ENCODE measurements at regions not wholly inside any gene's neighbourhood (a gene's known extent, or its start where the extent isn't known, plus 50 kb on each side); places are given as distances from the start of the nearest gene placed in this dataset.
"Not testable (repeated sequence)": the region's sequence is repeated elsewhere in the genome, so short reads cannot be mapped to it uniquely, and the experiment has no call there.

DNA sequence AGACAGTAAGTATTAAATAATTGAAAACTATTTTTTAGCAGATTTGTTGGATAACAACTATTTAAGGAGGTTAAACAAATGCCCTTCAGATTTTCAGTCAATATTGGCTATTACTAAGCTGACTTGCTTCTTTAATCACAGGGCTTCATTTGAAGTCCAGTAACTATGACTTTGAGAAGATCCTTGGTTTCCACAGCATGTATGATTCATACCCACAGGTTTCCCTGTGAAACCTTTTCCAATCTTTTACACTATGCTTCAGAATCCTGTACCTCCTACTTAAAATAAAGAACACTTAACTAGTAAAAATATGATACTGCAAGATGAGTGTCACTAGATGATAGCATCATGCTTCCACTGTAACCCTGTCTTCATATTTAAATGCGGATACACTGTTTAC lies 211.9 kb downstream of the SPATA31A1 start:
- DNase-seq = not testable (repeated sequence)

DNA sequence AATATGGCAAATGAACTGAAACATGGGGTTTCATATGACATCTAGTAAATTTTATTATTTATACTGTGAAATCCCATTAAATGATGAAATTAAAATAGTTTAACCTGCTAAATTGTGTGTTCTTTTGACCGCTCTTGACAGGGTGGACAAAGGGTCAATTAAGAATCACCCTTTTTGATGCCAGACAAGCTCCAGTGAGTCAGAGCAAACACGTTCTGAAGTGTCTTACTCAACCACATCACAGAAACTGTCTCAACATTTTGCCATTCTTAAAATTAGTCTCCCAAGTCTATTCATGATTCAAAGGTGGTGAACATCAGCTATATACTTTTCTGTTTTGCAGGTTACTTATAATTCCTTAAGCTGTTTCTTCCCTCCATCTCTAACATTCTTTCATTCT lies 213.4 kb downstream of the SPATA31A1 start:
- not testable (repeated sequence) for DNase-seq

DNA sequence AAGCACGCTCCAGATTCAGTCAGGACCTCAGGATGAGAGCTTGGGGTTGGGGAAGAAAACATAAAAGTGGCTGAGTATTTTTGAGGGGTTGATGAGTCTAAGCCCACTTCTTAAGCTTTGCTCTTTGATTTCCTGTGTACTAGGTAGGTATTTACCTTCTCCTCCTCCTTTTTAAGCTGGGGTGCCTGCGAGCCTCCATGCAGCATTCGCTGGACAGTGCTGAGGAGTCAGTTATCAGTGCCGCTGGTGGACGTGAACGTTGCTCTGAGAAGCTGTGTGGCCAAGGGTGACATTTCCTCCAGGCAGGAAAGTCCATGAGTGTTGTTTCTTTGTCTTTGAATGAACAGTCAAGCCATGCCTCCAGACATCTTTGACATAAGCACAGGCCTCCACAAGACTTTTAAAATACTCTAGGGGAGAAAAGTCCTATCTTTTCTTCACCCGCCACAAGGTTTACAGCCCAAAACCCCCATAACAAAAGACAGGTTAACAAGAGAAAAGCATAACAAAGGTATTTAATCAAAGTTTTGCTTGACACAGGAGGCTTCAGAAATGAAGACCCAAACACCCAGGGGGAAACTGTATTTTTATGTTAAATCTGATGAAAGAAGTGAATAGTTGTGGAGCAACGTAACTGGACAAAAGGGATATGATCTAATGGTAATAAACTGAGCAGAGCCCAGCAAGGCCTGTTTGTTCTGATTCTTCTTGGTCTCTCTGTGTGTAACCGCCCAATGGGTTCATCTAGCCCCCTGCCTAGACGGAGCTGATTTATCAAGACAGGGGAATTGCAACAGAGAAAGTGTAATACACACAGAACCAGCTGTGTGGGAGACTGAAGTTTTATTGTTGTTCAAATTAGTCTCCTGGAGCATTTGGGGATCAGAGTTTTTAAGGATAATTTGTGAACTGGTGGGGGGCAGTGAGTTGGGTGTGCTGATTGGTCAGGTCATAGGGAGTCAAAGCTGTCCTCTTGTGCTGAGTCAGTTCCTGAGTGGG lies 217.9 kb downstream of the SPATA31A1 start:
- DNase-seq = not testable (repeated sequence)

DNA sequence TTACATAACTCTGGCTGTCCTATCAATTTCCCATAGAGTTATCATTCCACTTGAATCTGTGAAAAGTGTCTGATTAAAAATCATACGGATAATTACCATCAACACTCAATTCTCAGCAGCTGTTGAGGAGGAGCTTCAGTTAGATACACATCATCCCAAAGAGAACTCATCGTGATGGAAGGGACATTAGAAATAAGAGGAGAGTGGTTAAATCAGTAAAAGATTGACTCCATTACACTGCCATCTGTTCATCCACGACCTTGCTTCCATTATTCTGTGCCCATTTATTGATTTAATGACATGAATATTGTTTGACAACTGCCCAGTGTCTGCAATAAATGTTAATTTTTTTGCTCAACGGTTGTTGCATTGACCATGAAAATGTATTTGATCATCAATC lies 223.5 kb downstream of the SPATA31A1 start:
- not testable (repeated sequence) for DNase-seq

DNA sequence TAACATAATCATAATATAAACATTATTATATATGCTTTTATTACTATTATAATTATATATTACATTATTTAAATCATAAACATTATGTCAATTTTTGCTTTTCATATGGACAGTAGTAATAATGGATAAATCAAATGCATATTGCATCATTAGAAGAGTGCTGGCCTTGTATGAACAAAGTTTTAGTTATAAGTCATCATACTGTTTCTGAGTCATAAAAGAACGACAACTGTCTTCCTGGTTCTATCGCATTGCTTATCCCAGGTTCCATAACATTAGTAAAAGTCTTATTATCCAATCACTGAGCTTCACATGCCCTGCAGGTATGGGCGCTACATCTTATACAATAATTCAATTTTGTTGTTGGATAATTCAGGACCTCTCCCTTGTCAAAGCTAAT lies 225.8 kb downstream of the SPATA31A1 start:
- not testable (repeated sequence) for DNase-seq

DNA sequence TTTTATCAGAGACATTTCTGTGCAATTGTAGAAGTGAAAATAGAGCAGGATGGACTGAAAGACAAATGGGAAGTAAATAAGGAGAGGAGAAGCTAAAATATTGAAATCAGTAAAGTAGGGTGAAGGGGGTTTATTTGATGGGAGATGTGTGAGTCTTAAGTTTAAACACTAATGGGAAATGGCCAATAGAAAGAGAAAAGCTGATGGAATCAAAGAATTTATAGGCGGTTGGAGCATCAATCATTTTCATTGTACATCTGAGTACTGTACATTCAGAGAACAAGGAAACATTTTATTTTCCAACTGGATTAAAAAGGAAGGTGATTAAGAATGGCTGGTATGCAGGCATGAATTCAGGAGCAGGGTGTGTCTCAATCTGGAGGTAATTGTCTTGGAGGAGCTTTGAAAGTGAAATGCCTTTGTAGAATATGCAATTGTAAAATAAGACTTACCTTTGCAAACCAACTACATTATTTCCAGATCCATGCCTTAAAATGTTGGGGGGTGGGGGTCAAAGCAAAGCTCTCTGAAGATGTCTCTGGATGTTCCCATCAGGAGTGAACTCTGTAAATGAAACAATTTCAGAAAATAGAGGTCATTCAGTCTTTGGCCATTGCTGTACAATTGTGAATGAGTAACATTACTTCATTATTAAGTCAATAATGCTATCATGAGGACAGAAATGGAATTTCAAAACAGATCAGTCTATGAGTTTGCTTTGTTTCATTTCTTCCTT lies 227.4 kb downstream of the SPATA31A1 start:
- DNase-seq = not testable (repeated sequence)

DNA sequence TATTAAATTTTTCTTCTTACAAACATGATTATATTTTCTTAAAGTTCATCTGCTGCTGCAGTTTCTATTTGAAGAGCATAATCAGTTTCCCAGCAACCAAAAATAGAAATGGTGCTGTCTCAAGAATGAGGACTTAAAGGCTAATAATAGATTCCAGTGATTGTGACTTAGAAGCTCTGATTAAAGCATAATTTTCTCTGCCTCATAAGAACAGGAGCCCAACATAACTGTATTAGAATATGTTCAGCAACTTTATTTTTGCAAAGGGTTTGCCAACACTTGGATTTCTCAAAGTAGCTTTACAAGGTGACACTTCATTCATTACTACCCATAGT lies 227.9 kb downstream of the SPATA31A1 start:
- DNase-seq = not testable (repeated sequence)

DNA sequence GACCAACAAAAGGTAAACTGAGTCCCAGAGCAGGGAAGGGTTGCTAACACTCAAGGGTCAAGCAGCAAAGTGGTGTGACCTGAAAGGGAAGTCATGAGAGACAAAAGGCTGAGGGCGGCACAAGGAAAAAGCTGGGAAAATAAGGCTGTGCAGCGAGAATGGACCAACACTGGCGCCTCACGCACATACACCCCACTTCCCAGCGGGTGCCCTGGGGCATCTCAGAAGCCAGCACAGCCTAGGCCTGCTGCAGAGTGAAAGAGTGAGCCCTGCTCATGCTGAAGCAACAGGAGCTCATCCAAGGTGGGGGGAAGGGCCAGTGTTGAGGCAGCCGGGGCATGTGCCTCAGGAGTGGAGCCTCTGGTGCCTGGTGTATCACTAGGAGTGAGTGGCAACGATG lies 229.8 kb downstream of the SPATA31A1 start:
- DNase-seq = not testable (repeated sequence)

DNA sequence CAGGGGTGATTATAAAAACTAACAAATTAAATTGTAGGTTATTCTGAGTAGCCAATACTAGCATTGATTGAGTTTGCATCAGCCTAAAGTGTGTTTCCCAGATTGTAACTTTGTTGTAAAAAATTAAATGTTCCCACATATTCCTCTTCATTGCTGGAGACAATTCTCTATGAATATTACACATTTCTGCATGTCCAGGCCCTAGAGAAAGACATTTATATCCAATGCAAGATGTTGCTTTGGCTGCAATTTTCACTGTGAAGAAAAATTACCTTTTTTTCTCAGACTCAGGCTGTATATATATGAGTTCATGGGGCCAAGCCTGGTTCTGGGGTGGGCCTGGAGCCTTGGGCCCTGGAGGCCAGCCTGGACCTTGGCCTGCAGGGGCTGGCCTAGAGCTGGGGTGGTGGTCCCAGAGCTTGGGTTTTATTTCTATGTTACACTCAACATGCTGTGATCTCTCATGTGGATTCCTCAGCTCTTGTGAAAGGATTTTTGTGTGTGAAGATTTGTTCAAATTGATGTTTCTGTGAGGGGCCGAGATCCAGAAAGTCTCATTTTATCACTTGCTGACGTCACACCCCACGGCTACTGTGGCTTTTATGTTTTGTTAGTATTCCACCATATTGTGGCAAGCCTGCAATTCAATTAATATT lies 232.5 kb downstream of the SPATA31A1 start:
- DNase-seq = no peak

DNA sequence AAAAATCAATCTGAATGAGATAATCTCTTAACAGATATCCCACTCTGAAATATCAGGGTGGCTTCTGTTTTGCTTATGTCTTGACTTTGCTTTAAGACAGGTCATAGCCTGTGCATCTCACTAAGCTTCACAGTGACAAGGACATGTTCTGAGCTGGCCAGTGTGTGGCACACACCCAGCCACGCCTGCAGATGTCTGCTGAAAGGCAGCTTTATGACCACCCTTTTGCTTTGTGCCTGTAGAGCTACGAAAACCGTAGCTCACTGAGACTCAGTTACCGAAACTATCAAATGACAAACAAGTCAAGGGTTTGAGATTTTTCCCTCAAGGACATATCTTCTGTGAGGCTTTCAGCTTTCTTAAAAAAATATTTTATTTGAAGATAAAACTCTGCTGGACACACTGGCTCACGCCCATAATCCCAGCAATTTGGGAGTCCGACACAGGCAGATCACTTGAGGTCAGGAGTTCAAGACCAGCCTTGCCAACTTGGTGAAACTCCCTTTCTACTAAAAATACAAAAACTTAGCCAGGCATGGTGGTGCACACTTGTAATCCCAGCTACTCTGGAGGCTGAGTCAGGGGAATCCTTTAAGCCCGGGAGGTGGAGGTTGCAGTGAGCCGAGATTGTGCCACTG lies 233.2 kb downstream of the SPATA31A1 start:
- DNase-seq = no peak

DNA sequence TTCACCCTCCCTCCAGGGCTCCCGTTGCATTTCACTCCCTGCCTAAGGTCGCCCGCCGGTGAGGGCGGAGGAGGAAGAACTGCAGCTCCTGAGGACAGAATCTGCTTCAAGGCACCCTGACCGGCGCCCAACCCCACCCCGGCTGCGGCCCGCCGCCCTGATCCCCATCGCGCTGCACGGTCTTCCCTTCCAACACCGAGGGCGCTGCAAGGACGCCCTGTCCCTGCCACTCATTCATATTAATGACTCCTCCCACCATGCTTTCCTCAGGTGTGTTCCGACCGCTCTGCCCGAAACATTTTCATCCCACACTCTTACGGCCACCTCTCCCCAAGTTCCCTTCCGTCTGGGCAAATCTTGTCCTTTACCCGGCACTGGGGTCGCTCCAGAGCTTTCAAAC lies 248.6 kb downstream of the SPATA31A1 start:
- DNase-seq = not testable (repeated sequence)

DNA sequence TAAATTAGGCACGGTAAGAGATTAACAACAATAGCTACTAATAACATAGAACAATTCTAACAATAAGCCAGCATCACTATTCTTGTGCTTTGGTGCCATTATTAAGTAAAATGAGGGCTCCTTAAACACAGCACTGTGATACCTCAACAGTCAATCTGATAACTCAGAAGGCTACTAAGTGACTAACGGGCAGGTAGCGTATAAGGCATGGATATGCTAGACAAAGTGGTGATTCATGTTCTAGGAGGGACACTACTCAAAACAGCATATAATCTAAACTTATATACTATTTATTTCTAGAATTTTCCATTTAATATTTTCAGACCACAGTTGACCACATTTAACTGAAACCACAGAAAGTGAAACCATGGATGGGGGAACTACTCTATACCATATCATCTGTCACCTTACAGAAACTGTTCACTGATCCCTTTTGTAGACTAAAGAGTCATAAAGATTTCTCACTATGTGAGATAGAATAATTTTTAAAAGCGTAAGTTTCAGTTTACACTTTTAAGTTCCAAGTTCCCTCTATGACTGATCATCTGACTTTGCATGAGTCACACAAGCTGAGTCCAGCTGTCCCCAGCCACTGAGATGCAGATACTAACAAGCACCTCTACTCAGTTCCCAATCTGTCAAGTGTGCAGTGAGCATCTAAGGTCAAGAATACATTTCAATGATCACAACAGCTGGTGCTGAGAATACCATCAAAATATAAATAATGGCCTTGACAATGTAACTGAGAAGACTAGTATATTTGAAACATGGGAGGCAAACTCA lies 256.2 kb downstream of the SPATA31A1 start:
- not testable (repeated sequence) for DNase-seq

DNA sequence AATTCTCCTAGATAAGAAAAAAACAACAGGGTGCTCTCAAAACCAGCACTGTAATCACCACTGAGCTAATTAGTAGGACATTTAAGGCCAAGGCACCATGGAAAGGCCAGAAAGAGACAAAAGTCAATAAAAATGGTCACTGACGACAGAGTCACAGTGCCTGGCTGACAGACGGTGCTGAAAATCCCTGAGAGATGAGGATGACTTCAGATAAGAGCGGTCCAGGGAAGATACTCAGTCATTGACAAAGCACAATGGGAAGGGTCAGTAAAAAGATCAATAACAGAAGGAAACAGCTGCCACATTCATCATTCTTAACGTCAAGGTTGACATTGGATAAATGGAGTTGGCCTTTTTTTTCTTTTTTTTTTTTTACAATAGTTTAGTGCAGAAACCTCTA lies 261.0 kb downstream of the SPATA31A1 start:
- not testable (repeated sequence) for DNase-seq

DNA sequence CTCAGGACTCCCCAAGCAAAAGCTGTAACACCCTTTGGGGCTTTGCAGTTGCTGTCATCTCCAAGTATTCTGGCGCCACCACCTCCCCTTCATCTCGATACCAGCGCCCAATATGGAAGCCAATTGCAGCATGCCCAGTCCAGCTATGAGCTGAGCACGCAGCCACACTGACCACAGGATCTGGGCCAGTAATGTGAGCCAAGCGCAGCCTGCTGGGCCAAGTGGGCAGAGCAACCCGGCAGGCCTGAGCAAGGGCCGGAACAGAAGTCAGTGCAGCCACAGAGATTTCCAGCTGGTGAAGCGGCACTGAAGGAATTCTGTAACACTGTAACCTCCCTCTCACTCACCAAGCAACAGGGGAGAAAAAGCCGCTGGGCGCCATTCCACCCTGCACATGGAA lies 268.6 kb downstream of the SPATA31A1 start:
- DNase-seq = not testable (repeated sequence)

DNA sequence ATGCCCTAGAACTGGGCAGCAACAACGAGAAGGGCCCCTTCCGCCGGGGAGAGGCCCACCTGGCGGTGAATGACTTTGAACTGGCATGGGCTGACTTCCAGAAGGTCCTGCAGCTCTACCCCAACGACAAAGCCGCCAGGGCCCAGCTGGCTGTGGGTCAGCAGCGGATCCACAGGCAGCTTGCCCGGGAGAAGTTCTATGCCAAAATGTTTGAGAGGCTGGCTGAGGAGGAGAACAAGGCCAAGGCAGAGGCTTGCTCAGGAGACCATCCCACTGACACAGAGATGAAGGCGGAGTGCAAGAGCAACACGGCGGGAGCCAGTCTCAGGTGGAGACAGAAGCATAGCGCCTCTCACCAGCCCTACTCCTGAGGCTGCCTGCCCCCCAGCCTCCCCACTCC lies 276.6 kb downstream of the SPATA31A1 start:
- not testable (repeated sequence) for DNase-seq

DNA sequence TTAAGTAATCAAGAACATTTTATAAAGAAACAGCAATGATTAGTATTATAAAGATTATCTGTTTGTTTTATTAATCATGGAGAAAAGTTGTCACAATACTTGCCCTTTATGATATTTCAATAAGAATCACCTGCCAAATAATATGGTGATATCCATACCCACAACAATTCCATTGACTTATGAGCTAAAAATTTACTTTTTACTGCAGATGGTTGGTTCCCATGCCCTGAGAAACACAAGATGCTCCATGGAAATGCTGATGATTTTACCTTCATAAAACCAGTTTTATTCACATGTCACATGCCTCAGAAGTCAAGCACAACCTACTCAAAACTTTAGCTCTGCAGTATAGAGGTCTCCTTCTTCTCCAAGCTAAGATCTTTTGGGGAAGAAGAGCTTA lies 293.6 kb downstream of the SPATA31A1 start:
- DNase-seq = not testable (repeated sequence)

DNA sequence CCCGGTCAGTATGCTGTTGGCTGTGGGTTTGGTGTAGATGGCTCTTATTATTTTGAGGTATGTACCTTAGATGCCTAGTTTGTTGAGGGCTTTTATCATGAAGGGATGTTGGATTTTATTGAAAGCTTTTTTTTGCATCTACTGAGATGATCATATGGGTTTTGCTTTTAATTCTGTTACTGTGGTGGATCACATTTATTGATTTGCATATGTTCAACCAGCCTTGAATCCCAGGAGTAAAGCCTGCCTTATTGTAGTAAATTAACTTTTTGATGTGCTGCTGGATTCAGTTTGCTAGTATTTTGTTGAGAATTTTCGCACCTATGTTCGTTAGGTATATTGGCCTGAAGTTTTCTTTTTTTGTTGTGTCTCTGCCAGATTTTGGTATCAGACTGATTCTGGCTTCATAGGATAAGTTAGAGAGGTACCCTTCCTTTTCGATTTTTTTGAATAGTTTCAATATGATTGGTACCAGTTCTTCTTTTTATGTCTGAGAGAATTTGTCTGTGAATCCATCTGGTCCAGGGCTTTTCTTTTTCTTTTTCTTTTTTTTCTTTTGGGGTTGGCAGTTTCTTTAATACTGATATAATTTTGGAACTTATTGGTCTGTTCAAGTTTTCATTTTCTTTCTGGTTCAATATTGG lies 301.6 kb downstream of the SPATA31A1 start:
- DNase-seq = not testable (repeated sequence)

DNA sequence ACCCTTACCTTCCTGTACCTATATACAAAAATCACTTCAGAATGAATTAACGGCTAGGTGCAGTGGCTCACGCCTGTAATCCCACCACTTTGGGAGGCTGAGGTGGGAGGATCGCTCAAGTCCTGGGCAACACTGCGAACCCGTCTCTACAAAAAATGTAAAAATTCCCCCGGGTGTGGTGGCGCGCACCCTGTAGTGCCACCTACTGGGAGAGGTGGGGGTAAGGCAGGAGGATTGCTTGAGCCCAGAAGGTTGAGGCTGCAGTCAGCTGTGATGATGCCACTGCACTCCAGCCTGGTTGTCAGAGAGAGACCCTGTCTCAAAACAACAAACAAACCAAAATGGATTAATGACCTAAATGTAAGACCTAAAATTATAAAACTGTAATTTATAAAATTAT lies 307.6 kb downstream of the SPATA31A1 start:
- DNase-seq = not testable (repeated sequence)

DNA sequence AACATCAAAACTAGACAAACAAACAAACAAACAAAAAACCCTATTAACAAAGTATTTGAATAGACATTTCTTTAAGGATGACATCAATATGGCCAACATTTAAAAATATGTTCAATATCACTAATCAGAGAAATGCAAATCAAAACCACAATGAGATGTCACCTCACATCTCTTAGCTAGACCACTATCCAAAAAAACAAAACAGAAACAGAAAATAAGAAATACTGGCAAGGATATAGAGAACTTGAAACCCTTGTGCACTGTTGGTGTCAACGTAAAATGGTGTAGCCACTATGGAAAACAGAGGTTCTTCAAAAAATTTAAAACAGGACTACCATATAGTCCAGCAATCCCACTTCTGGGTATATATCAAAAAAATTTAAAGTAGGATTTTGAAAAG lies 308.2 kb downstream of the SPATA31A1 start:
- not testable (repeated sequence) for DNase-seq

DNA sequence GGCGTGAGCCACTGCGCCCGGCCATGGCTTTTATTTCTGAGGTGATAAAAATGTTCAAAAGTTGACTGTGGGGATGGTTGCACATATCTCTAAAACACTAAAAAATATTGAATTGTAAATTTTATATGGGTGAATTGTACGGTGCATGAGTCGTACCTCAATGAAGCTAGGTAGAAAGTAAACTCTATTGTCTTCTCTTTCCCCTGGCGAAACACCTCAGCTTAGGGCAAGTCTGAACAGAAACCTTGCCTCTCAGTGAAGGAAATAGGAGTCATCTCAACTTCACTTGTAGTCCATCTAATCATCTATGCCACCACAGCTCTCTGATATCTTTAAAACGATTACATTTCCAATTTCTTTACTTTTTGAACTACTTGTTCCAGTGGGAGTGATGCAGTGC lies 309.6 kb downstream of the SPATA31A1 start:
- not testable (repeated sequence) for DNase-seq

Data from CD4-positive, alpha-beta T cell treated with Interferon alpha-2 for 1 hour (primary cell).